ENCODE measurements at regions not wholly inside any gene's neighbourhood (a gene's known extent, or its start where the extent isn't known, plus 50 kb on each side); places are given as distances from the start of the nearest gene placed in this dataset.

DNA sequence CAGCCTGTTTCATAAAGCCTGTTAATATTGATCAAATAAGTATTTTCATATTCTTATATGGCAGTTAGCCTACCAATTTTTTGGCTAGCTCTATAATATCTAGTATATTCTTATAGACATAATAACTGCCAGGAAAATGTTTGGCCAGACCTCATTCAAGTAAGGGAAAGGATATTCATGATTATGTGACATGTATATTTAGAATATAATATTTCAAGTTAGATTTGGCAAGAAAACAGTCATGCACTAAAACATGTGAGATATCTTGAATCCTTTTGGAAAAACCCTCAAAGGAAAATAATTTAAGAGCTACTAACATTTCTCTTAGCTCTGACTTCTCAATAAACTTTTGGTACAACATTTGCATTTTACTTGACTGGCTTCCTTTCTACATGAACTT is 694.1 kb downstream of the PLCL1 start:
- TF ChIP-seq, protein P1, sequence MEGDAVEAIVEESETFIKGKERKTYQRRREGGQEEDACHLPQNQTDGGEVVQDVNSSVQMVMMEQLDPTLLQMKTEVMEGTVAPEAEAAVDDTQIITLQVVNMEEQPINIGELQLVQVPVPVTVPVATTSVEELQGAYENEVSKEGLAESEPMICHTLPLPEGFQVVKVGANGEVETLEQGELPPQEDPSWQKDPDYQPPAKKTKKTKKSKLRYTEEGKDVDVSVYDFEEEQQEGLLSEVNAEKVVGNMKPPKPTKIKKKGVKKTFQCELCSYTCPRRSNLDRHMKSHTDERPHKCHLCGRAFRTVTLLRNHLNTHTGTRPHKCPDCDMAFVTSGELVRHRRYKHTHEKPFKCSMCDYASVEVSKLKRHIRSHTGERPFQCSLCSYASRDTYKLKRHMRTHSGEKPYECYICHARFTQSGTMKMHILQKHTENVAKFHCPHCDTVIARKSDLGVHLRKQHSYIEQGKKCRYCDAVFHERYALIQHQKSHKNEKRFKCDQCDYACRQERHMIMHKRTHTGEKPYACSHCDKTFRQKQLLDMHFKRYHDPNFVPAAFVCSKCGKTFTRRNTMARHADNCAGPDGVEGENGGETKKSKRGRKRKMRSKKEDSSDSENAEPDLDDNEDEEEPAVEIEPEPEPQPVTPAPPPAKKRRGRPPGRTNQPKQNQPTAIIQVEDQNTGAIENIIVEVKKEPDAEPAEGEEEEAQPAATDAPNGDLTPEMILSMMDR (optimal IDR thresholded peaks at IDR 0.05 in 1 of 3, IDR thresholded peaks at IDR 0.05 in 1 of 3, conservative IDR thresholded peaks at IDR 0.05 in 1 of 3; ENCODE audit: extremely low read depth in 1 of 3, insufficient read depth in 2 of 3, low read length in 3 of 3) = no peak
- no peak for TF ChIP-seq EZH2 (IDR thresholded peaks at IDR 0.05; ENCODE audit: low read length)
- no peaks in the 10 kb centered on the region for H3K4me1 ChIP-seq (ENCODE audit: control insufficient read depth, extremely low read depth, insufficient read depth, low read length)
- no peaks in the 10 kb centered on the region for H3K36me3 ChIP-seq (ENCODE audit: control insufficient read depth in 2 of 2, extremely low read depth in 1 of 2, insufficient read depth in 2 of 2, low read length in 2 of 2)
- H3K4me3 ChIP-seq (ENCODE audit: control insufficient read depth in 2 of 3, extremely low read depth in 1 of 3, insufficient read depth in 2 of 3, low read depth in 1 of 3, low read length in 3 of 3) = no peak overlapping the region
- no peak overlapping the region for H3K27ac ChIP-seq (ENCODE audit: control insufficient read depth, insufficient read depth, low read length)
- no peak overlapping the region for H3K4me2 ChIP-seq (ENCODE audit: control insufficient read depth, extremely low read depth, insufficient read depth, low read depth, low read length)
- no peaks in the 10 kb centered on the region for H3K27me3 ChIP-seq (ENCODE audit: control insufficient read depth, extremely low read depth, insufficient read depth, low read length)
- no peak overlapping the region for H2AFZ ChIP-seq (ENCODE audit: control insufficient read depth, low read length)
- H3K9me1 ChIP-seq (ENCODE audit: control insufficient read depth, extremely low read depth, insufficient read depth, low read length) = no peaks in the 10 kb centered on the region
- H4K20me1 ChIP-seq (ENCODE audit: control insufficient read depth, extremely low read depth, insufficient read depth, low read length) = no peaks in the 10 kb centered on the region
- dilution Hi-C loops (cut with MboI; ENCODE audit: extremely low pct_ligation_motif_present, low sequenced_read_pairs) = no loop called here
- no peak for FAIRE-seq
- H3K79me2 ChIP-seq (ENCODE audit: control insufficient read depth, insufficient read depth, low read length) = no peaks in the 10 kb centered on the region
- DNase-seq (ENCODE audit: low read depth, low spot score) = no peak
- no peak overlapping the region for H3K9ac ChIP-seq (ENCODE audit: control insufficient read depth, extremely low read depth, insufficient read depth, low read length)
- H3K9me3 ChIP-seq (ENCODE audit: control insufficient read depth, low read depth, low read length) = no peaks in the 10 kb centered on the region

DNA sequence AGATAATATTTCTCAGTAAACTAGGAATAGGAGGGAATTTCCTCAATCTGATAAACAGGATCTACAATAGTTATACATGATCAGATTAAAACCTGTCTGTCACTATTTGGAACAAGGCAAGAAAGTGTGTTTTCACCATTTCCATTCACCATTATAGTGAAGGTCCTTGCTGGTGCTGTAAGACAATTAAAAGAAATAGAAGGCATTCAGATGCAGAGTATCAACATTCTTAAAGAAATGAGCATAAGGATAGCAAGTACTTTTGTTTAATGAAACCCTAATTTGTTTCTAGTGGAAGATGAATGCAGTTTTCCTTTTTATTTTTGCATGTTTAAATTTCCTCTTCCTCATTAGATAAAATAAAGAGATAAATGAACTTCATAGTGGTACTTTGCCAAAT is 693.7 kb downstream of the PLCL1 start:
- Histone ChIP-seq H2AFZ (ENCODE audit: control insufficient read depth, low read length) (no peak overlapping the region), H3K9me1 (ENCODE audit: control insufficient read depth, extremely low read depth, insufficient read depth, low read length) (no peaks in the 10 kb centered on the region), H3K4me2 (ENCODE audit: control insufficient read depth, extremely low read depth, insufficient read depth, low read depth, low read length) (no peak overlapping the region), H3K27ac (ENCODE audit: control insufficient read depth, insufficient read depth, low read length) (no peak overlapping the region), H3K4me3 (ENCODE audit: control insufficient read depth in 2 of 3, extremely low read depth in 1 of 3, insufficient read depth in 2 of 3, low read depth in 1 of 3, low read length in 3 of 3) (no peak overlapping the region), H3K9me3 (ENCODE audit: control insufficient read depth, low read depth, low read length) (no peaks in the 10 kb centered on the region), H4K20me1 (ENCODE audit: control insufficient read depth, extremely low read depth, insufficient read depth, low read length) (no peaks in the 10 kb centered on the region), H3K36me3 (ENCODE audit: control insufficient read depth in 2 of 2, extremely low read depth in 1 of 2, insufficient read depth in 2 of 2, low read length in 2 of 2) (no peaks in the 10 kb centered on the region), H3K27me3 (ENCODE audit: control insufficient read depth, extremely low read depth, insufficient read depth, low read length) (no peaks in the 10 kb centered on the region), H3K9ac (ENCODE audit: control insufficient read depth, extremely low read depth, insufficient read depth, low read length) (no peak overlapping the region), H3K79me2 (ENCODE audit: control insufficient read depth, insufficient read depth, low read length) (no peaks in the 10 kb centered on the region), H3K4me1 (ENCODE audit: control insufficient read depth, extremely low read depth, insufficient read depth, low read length) (no peaks in the 10 kb centered on the region)
- dilution Hi-C loops (cut with MboI; ENCODE audit: extremely low pct_ligation_motif_present, low sequenced_read_pairs) = no loop called here
- no peak for TF ChIP-seq EZH2 (IDR thresholded peaks at IDR 0.05; ENCODE audit: low read length)
- TF ChIP-seq, protein P1 (optimal IDR thresholded peaks at IDR 0.05 in 1 of 3, IDR thresholded peaks at IDR 0.05 in 1 of 3, conservative IDR thresholded peaks at IDR 0.05 in 1 of 3; ENCODE audit: extremely low read depth in 1 of 3, insufficient read depth in 2 of 3, low read length in 3 of 3) = no peak
- FAIRE-seq (no peak), DNase-seq (ENCODE audit: low read depth, low spot score) (no peak)

Data from keratinocyte (primary cell).